HepG2 (cell line): ENCODE measurements at regions not wholly inside any gene's neighbourhood (a gene's known extent, or its start where the extent isn't known, plus 50 kb on each side); places are given as distances from the start of the nearest gene placed in this dataset.

Experiments used
- ATAC-seq: fragments of 200-7000 bp; cut with Tn5 transposase; 3 replicates; pipeline ENCODE4 v1.9.1; 2020; ENCODE audit warnings: mild to moderate bottlenecking, moderate library complexity
- BruUV-seq: library from RNA; stranded (reverse); fragments of 400-500 nt; replicated peaks from 2 replicates; lab custom pipeline; 2021; lab: Mats Ljungman, UMichigan
- CTCF ChIA-PET: fragments of 300-600 bp; formaldehyde crosslinking; extraction: SDS; loops from one replicate; lab custom pipeline; 2021; ENCODE audit warnings: low total read pairs, inconsistent platforms, low intra/inter-chr PET ratio; lab: Yijun Ruan, JAX
- POLR2A ChIA-PET: fragments of 350-600 bp; sonication (Branson Sonifier 250); formaldehyde crosslinking; loops from one replicate; lab custom pipeline; 2020; ENCODE audit warnings: antibody characterized with exemption, inconsistent platforms; lab: Yijun Ruan, JAX
- DNase-seq: peaks from one replicate; pipeline ENCODE4 v3.0.0-alpha.2; 2015; ENCODE audit warnings: low spot score
- FAIRE-seq: peaks from 3 replicates; lab custom pipeline; 2011; peaks lifted over from hg19 to GRCh38; lab: Jason Lieb, UNC
- H2AFZ ChIP-seq: one replicate; pipeline ENCODE4 v1.6.1; 2011; ENCODE audit warnings: low read length, inconsistent platforms
- H3K27ac ChIP-seq: fragments of 300-600 bp; 3 replicates; pipeline ENCODE4 v1.8.0; 2011; ENCODE audit warnings: mixed run types, mild to moderate bottlenecking, mixed read lengths, low read length, inconsistent platforms; ENCODE audit not compliant: insufficient read depth; ENCODE audit errors: extremely low read length
- H3K27me3 ChIP-seq, 2 experiments: fragments of 200-600 bp in 1 of 2; 2 replicates in 1 of 2; 3 replicates in 1 of 2; pipeline versions ENCODE4 v1.6.0 to v1.8.0; 2011; ENCODE audit warnings: low read length in 2 of 2, mild to moderate bottlenecking in 2 of 2, moderate library complexity in 2 of 2, inconsistent platforms in 1 of 2; ENCODE audit not compliant: insufficient read depth in 2 of 2, control insufficient read depth in 1 of 2
- H3K36me3 ChIP-seq, 2 experiments: fragments of 200-600 bp in 1 of 2; replicated peaks in 1 of 2; 2 replicates in 1 of 2; 3 replicates in 1 of 2; pipeline versions ENCODE4 v1.5.1 to v1.8.0; 2011; ENCODE audit warnings: low read length in 2 of 2, inconsistent platforms in 1 of 2; ENCODE audit not compliant: insufficient read depth in 2 of 2, control insufficient read depth in 1 of 2
- H3K4me1 ChIP-seq: 2 replicates; pipeline ENCODE4 v1.5.1; 2012; ENCODE audit warnings: low read length, inconsistent platforms; ENCODE audit not compliant: insufficient read depth
- H3K4me2 ChIP-seq: 2 replicates; pipeline ENCODE4 v1.6.0; 2011; ENCODE audit warnings: low read depth, low read length, inconsistent platforms
- H3K4me3 ChIP-seq, 3 experiments: fragments of 200-600 bp in 1 of 3; sonication (generic), shearing (Covaris generic) in 1 of 3; replicated peaks in 1 of 3; 2 replicates each; pipeline ENCODE4 v1.5.1; 2011 to 2016; ENCODE audit warnings: low read length in 3 of 3, inconsistent platforms in 2 of 3, low read depth in 2 of 3, mild to moderate bottlenecking in 2 of 3, control low read depth in 1 of 3, mixed read lengths in 1 of 3; ENCODE audit not compliant: insufficient read depth in 1 of 3
- H3K79me2 ChIP-seq: one replicate; pipeline ENCODE4 v1.6.1; 2011; ENCODE audit warnings: low read length, inconsistent platforms; ENCODE audit not compliant: insufficient read depth
- H3K9ac ChIP-seq: 2 replicates; pipeline ENCODE4 v1.6.0; 2011; ENCODE audit warnings: mild to moderate bottlenecking, low read depth, low read length, inconsistent platforms; ENCODE audit not compliant: insufficient read depth
- H3K9me3 ChIP-seq: 2 replicates; pipeline ENCODE4 v1.5.1; 2012; ENCODE audit warnings: mild to moderate bottlenecking, low read length
- H4K20me1 ChIP-seq: 2 replicates; pipeline ENCODE4 v1.6.0; 2011; ENCODE audit warnings: inconsistent platforms, mild to moderate bottlenecking, low read length, moderate library complexity; ENCODE audit not compliant: insufficient read depth
- CBFB ChIP-seq: sonication (generic); formaldehyde crosslinking; IDR thresholded peaks from 2 replicates; pipeline ENCODE4 v1.4.0; 2020; ENCODE audit warnings: missing genetic modification reagents
- CHCHD3 ChIP-seq: sonication (generic); formaldehyde crosslinking; IDR thresholded peaks from 2 replicates; pipeline ENCODE4 v1.8.0; 2022; ENCODE audit warnings: mild to moderate bottlenecking, missing genetic modification reagents, moderate library complexity
- IKZF5 ChIP-seq: IDR thresholded peaks from 2 replicates; pipeline ENCODE4 v1.6.1; 2018; ENCODE audit warnings: missing genetic modification reagents, mild to moderate bottlenecking, missing compliant biosample characterization
- ONECUT2 ChIP-seq: sonication (generic); formaldehyde crosslinking; IDR thresholded peaks from 2 replicates; pipeline ENCODE4 v1.4.0; 2020; ENCODE audit warnings: missing genetic modification reagents
- SMAD1 ChIP-seq: sonication (generic); formaldehyde crosslinking; IDR thresholded peaks from 2 replicates; pipeline ENCODE4 v1.4.0; 2020; ENCODE audit warnings: missing genetic modification reagents, low read depth, mild to moderate bottlenecking, borderline replicate concordance
- TBX2 ChIP-seq: sonication (generic); formaldehyde crosslinking; IDR thresholded peaks from 2 replicates; pipeline ENCODE4 v1.5.0; 2020; ENCODE audit warnings: missing genetic modification reagents, mild to moderate bottlenecking, borderline replicate concordance
- ZBTB2 ChIP-seq: sonication (generic); formaldehyde crosslinking; IDR thresholded peaks from 2 replicates; pipeline ENCODE4 v1.8.0; 2022; ENCODE audit warnings: low read depth, missing genetic modification reagents
- ZNF20 ChIP-seq: sonication (generic); formaldehyde crosslinking; IDR thresholded peaks from 2 replicates; pipeline ENCODE4 v1.4.0; 2020; ENCODE audit warnings: mild to moderate bottlenecking, moderate library complexity, missing genetic modification reagents
- ZNF574 ChIP-seq: sonication (generic); formaldehyde crosslinking; IDR thresholded peaks from 2 replicates; pipeline ENCODE4 v1.4.0; 2020; ENCODE audit warnings: missing genetic modification reagents
- ZNF660 ChIP-seq: sonication (generic); formaldehyde crosslinking; IDR thresholded peaks from 2 replicates; pipeline ENCODE4 v1.5.1; 2020; ENCODE audit warnings: mild to moderate bottlenecking, low read depth, missing genetic modification reagents, borderline replicate concordance
- ZNF687 ChIP-seq: sonication (generic); formaldehyde crosslinking; IDR thresholded peaks from 2 replicates; pipeline ENCODE4 v1.5.1; 2020; ENCODE audit warnings: mild to moderate bottlenecking, missing genetic modification reagents, moderate library complexity
- WGBS: methylation state at CpG from one replicate; pipeline ENCODE4 v1.1.6; 2017; ENCODE audit warnings: low lambda C conversion rate; 5-methylcytosine and 5-hydroxymethylcytosine counted together
- in situ Hi-C: cut with HindIII; loops from 2 replicates; pipeline ENCODE4 v1.10.0; 2017; ENCODE audit warnings: low pct_unique_long_range_greater_than_20kb; ENCODE audit not compliant: extremely low pct_ligation_motif_present
- intact Hi-C: fragments of 100-400 bp; cut with micrococcal nuclease; formaldehyde crosslinking; loops from one replicate; pipeline ENCODE4 v1.10.0; 2022; ENCODE audit not compliant: unreplicated experiment

DNA sequence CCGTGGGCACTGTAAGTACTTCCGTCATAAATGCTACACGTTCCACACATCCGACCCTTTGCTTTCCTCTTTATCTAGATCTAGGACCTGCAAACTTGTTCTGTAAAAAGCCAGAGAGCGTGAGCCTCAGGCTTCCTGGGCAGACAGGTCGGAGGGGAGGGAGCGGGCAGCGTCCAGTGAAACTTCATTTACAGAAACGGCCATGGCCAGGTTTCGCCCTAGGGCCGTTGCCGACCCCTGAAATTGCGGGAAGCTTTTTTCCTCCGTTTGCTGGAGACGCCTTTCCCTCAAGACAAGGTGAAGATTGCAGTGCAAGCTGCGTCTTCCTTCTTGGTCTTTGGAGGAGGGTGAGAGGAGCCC lies 155.4 kb downstream of the DLL1 start (continued):
- no peak for TF ChIP-seq CHCHD3

DNA sequence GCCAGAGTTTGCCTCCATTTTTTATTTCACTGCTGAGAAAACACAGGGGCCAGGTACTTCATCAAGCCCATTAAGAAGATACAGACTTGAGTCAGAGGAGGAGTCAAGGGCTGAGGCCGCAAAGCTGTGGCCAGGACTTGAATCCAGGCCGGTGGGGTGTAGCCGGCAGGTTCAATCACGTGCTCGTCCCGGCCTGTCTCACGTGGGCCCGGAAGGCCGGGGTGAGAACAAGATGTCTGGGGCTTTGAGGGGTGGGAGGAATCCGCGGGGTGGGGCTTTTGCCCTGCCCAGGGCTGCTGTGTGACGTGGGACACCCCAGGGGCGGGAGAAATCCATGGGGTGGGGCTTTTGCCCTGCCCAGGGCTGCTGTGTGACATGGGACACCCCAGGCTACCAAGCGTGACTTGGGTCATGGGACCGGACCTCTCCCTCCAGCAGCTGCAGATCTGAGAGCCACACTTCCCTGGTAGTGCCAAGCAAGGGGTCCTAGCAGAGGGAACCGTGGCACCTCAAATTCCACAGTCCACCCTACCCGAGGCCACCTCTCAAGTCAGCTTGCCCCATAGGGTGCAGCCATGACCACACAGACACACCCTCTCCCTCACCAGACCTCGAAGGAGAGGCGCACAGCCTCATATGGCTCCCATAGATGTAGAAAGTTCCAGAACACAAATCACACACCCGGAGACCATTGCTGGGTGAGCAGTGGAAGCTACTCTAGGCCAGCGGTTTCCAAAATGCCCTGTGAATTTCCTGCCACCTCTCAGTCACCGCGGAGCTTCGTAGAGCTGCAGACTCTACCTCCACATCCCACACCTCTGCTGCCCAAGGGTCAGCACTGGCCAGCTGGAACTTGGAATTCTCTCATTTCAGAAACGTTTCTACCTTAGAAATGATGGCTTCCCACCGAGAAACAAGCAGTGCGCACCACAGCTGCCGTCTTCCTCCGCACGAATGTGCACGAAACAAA lies 156.1 kb downstream of the DLL1 start:
- H3K9me3 ChIP-seq = no peaks in the 10 kb centered on the region
- no peak overlapping the region for H3K27ac ChIP-seq
- FAIRE-seq = no peak
- in situ Hi-C loops = no loop called here
- H3K9ac ChIP-seq = no peak overlapping the region
- 46% methylated on average over 29 of the region's 31 CpGs for WGBS
- H2AFZ ChIP-seq = no peak overlapping the region
- no peaks in the 10 kb centered on the region for H3K4me1 ChIP-seq
- no peak overlapping the region for H3K4me3 ChIP-seq
- no peak overlapping the region for H3K4me2 ChIP-seq
- H3K36me3 ChIP-seq = no peaks in the 10 kb centered on the region
- BruUV-seq = no TSS peak
- TF ChIP-seq ZBTB2 (CRISPR knock-in tag) (no peak), IKZF5 (no peak), TBX2 (CRISPR knock-in tag) (no peak), CBFB (no peak), ZNF574 (CRISPR knock-in tag) (no peak), ZNF687 (CRISPR knock-in tag) (no peak), ZNF660 (CRISPR knock-in tag) (no peak), ONECUT2 (CRISPR knock-in tag) (no peak), SMAD1 (no peak), ZNF20 (no peak)
- peaks cover 8 to 27% of the 10 kb centered on the region in 2 experiments; a peak in 4 of 5 replicates for H3K27me3 ChIP-seq
- CTCF ChIA-PET = no interaction called here
- intact Hi-C loops = no loop called here
- POLR2A ChIA-PET = no interaction called here
- ATAC-seq = no peak
- no peak for DNase-seq
- no peaks in the 10 kb centered on the region for H3K79me2 ChIP-seq
- H4K20me1 ChIP-seq = no peaks in the 10 kb centered on the region
